HG03159 (cell line): ENCODE measurements at regions not wholly inside any gene's neighbourhood (a gene's known extent, or its start where the extent isn't known, plus 50 kb on each side); places are given as distances from the start of the nearest gene placed in this dataset.

Experiments
- ATAC-seq: cut with Tn5 transposase; IDR thresholded peaks from one replicate; pipeline ENCODE4 v1.9.1; 2021; ENCODE audit warnings: mild to moderate bottlenecking, moderate library complexity; ENCODE audit not compliant: unreplicated experiment

GRCh38 chr9:126088336-126088735 is 238.3 kb upstream of the MVB12B start:
- ATAC-seq, result no peak

DNA sequence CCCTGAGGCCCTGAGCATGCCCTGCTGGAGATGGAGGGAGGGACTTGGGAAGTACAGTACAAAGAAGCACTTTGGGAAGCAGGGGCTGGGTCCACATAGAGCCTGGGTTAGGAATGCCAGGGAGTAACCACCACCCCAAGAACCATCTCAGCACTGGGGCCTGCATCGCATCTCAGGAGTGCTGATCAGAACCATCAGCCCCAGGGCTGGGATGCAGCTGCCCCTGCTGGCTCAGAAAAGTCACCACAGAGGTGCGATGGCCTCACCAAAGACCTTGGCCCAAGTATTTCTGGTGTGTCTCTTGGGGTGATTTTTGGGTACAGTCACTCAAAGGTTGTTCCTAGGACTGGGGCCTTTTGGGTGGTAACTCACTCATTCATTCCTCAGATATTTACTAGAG is 236.8 kb upstream of the MVB12B start:
- ATAC-seq, result no peak

- ATAC-seq, result no peak
These were observed 232.9 kb upstream of the MVB12B start for GRCh38 chr9:126093771-126094170.

DNA sequence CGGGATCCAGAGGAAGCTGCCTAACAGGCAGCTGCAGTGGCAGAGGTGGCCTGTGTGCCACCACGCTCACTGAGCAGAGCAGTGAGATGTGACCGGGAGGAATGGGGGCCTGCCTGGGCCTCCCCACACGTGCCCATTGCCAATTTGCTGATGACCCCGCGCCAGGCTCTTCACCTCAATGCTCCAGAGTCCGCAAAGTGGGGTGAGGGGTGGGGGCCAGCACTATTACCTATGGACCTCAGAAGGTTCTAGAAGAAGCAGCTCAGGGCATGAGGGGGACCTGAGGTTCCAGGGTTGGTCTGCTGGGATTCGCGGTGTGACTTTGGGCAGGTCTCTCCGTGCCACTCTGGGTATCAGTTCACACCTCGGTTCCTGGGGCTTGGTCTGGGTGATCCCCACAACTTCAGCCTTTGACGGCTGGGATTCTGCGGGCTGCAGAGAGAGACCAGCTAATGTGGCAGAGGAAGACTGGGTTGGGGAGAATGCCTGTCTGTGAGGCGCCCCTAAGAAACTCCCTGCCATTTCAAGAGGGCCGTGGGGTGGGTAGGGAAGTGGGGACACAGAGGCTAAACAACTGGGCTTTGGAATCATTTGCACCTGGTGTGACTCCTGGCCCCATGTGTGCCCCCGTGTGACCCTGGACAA is 231.0 kb upstream of the MVB12B start:
- ATAC-seq, result no peak

- no peak for ATAC-seq
These were observed 230.3 kb upstream of the MVB12B start for GRCh38 chr9:126096340-126096739.

GRCh38 chr9:126097679-126098078 is 228.9 kb upstream of the MVB12B start:
- ATAC-seq, result no peak

- no peak for ATAC-seq
These were observed 220.2 kb upstream of the MVB12B start for GRCh38 chr9:126106404-126106803.

DNA sequence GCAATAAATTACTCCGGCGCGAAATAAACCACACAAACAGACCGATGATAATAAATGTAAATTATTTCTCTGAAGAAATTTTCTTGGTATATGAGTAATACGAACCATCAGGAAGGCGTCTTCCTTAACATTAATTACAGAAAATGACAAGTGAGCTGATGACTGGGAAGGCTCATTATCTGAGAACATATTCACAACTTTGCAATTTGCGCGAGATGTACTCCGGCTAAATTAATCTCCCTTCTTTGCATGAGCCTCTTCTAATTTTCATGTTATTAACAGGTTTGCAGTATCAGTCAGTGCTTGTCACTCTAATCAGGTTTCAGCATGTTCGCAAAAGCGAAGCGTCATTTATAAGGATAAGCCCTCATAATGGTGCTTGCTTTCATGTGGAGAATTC is 218.9 kb upstream of the MVB12B start:
- ATAC-seq, result no peak

GRCh38 chr9:126108240-126108639 is 218.4 kb upstream of the MVB12B start:
- no peak for ATAC-seq

GRCh38 chr9:126109575-126109974 is 217.1 kb upstream of the MVB12B start:
- ATAC-seq, result no peak

GRCh38 chr9:126111556-126111955 is 215.1 kb upstream of the MVB12B start:
- no peak for ATAC-seq

DNA sequence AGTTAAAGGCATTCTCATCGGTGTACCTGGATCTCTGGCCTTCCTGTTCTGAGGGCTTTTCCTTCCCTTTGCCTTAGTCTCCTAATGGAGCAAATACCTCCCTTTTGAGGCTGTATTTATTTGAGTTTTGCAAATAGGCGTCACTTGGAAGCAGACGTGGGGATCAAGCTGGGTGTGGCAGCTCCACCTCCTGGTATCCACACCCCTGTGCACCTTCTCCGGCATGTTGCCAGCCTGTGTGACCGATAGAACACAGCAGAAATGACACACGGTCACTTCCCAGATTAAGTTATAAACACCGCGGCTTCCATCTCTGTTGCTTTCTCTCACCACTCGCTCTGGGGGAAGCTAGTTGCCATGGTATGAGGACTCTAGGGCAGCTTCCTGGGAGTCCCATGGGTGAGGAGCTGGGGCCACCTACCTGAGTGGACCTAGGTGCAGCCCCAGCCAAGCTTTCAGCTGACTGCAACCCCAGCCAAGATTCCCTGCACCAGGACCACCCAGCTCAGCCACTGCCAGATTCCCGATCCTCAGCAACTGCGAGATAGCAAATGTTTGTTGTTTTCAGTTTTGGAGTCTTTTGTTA is 214.4 kb upstream of the MVB12B start:
- ATAC-seq, result no peak

- ATAC-seq, result no peak
These were observed 213.5 kb upstream of the MVB12B start for GRCh38 chr9:126113176-126113575.

DNA sequence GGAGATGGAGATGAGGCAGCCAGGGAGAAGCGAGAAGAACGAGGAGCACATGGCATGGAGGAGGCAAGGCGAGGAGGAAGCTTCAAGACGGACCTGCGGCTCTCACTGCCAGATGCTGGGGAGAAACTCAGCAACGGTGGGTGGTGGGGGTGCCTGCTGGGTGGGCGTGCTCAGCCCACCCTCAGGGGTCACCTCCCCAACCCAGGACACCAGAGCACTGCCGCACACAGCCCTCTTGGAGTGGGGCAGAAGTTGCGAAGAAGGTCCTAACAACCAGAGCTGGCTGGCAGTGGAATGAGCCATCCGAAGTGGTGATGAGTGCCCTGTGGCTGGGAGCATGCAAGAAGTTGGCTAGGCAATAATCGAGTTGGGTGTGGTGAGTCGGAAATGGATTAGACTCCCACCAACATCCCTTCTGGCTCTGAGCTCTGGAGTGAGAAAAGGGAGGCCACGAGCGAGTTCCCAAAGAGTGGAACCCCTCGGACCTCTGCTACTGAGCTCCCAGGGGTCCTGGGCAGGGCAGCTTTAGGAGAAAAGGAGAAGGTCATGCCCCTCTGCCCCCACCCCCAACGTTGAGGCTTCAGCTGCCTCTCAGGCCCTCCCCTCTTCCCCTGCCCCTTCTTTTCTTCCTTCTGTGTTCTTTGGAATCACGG is 212.7 kb upstream of the MVB12B start:
- ATAC-seq, result no peak

GRCh38 chr9:126114409-126114760 is 212.2 kb upstream of the MVB12B start:
- no peak for ATAC-seq

- ATAC-seq, result no peak
These were observed 211.7 kb upstream of the MVB12B start for GRCh38 chr9:126114850-126115460.

DNA sequence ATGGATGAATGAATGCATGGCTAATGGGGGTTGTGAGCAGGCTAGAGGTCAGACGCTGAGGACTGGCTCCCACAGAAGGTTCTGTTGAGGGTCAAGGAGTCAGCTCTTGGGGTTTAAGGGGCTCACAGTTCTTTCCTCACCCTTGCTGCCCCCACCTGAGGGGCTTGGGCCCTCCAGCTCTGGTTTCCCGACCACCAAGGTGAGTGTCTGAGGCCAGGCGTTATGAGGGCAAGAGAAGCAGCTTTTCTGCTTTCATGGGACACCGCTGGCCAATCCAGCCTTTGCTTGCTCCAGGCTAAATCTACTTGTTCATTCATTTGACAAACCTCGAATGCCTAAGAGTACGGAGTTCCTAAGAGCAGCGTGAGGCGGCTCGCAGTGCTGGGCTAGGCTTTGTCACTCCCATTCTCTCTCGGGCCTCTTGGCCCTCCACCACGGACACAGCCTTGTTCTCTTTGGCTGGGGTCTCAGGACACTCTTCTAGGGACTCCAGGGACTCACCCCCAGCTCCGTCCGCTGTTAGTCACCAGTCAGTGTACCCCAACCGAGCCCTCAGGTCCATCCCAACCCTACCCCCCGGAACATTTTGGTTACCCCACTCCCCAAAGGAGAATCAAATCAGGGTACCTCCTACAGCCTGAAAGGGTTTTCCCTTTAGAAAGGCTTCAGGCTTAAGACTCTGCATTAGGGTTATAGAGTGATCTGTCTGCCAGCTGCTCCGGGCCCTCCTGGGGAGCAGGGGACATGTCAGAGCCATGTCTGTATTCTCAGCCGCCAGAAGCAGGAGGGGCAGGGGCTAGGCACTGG is 210.1 kb upstream of the MVB12B start:
- no peak for ATAC-seq

DNA sequence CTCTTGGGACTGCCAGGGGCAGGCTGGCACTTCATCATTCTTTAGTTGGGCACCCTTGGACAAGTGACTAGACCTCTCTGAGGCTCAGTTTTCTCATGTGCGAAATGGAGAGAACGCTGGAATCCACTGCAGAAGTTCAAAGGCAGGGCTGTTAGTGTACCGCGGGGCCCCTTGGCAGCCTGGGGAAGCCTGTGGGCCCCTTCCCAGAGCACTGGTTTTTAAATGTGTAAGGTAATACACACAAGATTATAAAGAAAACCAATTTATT is 209.5 kb upstream of the MVB12B start:
- ATAC-seq, result no peak

DNA sequence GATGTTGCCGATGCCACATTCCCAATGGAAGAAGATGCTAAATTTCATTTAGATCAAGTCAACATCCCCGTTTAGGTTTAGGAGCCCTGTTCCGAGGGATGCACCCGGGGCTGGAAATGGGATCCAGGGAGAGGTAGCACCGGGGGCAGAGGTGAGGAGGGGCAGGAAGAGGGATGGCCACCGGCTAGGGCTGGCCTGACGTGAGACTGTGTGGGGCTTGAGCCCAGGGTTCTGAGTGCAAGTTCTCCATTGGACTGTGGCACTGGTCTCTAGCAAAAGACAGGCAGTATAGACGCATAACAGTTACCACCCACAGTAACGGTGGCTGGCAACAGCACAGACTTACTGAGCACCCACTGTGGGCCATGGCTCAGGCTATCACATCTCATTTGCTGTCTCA is 209.0 kb upstream of the MVB12B start:
- ATAC-seq, result no peak

- ATAC-seq, result no peak
These were observed 206.9 kb upstream of the MVB12B start for GRCh38 chr9:126119731-126120130.

- no peak for ATAC-seq
These were observed 203.6 kb upstream of the MVB12B start for GRCh38 chr9:126122901-126123616.
